Inflammatory macrophage treated with lipopolysaccharide for 1 hour (primary cell): ENCODE measurements at regions not wholly inside any gene's neighbourhood (a gene's known extent, or its start where the extent isn't known, plus 50 kb on each side); places are given as distances from the start of the nearest gene placed in this dataset.
"Not testable (repeated sequence)": the region's sequence is repeated elsewhere in the genome, so short reads cannot be mapped to it uniquely, and the experiment has no call there.

ENCODE experiments used
- DNase-seq, 2 donors: peaks; one replicate each; pipeline ENCODE4 v3.0.0-alpha.2; 2020 to 2022

DNA sequence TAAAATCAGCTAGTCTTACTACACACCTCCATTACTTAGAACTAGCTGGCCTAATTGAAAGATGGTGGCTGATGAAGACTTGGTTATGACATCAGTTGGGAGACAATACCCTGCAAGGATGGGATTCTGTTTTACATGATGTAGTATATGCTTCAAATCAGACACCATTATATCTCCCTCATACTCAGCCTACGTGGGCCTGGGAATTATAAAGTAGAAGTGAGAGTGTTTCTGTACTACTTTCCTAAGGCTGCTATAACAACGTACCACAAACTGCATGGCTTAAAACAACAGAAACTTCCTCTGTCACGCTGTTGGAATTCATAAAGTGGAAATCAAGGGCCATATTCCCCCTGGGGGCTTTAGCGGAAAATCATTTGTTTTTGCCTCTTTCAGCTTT is 190.4 kb downstream of the PAH start:
- DNase-seq, result no peak

DNA sequence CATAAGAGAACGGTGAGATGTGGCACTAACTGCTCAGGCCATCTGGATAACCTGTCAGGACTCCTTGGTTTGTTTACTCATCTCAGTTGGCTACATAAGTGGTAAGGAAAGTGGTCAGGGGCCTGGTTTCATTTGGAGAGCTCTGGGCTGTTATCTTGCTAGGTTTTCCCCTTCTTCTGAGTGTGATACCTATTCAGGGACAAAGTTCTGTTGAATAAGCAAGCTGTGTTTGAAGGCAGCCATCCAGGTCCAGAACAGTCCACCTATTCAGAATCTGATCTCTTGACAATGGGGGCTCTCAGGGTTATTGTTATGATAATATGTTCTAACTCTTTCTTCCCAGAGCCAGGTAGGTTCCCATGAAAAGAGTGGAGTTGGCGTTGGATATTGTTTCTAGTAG is 194.9 kb downstream of the PAH start:
- no peak for DNase-seq

DNA sequence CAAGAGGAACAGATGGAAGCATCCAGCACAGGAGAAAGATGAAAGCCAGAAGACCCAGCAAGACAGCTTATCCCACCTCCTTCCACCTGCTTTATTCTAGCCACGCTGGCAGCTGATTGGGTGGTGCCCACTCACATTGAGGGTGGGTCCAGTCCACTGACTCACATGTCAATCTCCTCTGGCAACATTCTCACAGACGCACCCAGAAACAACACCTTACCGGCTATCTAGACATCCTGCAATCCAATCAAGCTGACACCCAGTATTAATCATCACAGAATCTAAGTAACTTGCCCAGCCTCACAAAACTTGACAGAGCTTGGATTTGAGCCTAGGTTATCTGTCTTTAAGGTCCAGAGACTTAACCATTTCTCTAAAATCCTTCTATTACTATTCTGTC is 208.9 kb downstream of the PAH start:
- DNase-seq, result no peak

DNA sequence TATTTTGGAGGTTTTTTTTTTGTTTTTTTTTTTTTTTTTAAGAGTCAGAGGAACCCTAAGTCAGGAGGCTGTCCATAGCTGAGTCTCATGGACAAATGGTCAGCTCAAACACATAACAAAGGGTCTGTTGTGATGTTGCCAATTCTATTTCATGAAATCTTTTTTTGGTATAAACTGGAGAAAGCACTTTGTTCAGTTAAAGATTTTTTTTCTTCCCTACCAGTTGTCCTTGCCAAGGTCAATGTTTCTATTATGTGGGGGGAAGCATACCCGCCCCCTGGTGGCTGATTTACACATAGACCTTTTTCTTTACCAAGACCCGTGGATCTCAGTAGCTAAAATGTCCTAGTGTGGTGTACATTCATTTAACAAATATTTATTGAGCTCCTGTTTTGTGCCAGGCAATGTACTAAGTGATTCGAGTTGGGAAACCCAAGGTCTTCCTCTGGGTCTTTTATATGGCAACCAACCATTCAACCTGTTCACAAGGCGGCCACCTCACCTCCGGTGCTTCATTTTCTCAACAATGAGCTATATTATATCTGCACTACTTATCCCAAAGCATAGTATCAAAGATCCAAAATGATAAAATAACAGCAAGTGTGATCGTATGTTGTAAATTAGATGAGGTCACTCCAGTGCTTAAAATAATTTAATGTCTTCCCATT is 214.5 kb downstream of the PAH start:
- peak; percentile 15 to 80 for DNase-seq

DNA sequence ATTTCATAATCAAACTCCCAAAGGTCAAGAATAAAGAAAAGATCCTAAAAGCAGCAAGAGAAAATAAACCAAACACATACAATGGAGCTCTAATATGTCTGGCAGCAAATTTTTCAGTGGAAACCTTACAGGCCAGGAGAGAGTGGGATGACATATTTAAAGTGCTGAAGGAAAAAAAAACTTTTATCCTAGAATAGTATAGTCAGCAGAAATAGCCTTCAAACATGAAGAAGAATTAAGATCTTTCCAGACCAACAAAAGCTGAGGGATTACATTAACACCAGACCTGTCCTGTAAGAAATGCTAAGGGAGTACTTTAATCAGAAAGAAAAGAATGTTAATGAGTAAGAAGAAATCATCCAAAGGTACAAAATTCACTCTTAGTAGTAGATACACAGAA is 215.7 kb upstream of the IGF1 start:
- DNase-seq, result no peak

DNA sequence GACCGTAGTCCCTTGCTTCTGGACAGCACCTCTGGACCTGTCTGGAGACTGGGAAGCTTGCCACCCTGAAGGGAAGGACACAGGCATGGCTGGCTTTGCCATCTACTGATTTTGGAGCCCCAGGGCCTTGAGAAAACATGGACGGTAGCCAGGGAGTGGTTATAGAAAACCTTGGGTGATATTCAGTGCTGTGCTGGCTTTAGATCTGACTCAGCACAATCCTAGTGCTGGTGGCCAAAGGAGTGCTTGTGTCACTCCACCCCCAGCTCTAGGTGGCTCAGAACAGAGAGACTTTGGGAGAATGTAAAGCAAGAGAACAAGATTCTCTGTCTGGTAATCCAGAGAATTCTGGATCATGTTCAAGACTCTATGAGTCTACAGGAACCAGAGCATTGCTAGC is 214.5 kb upstream of the IGF1 start:
- no peak for DNase-seq

DNA sequence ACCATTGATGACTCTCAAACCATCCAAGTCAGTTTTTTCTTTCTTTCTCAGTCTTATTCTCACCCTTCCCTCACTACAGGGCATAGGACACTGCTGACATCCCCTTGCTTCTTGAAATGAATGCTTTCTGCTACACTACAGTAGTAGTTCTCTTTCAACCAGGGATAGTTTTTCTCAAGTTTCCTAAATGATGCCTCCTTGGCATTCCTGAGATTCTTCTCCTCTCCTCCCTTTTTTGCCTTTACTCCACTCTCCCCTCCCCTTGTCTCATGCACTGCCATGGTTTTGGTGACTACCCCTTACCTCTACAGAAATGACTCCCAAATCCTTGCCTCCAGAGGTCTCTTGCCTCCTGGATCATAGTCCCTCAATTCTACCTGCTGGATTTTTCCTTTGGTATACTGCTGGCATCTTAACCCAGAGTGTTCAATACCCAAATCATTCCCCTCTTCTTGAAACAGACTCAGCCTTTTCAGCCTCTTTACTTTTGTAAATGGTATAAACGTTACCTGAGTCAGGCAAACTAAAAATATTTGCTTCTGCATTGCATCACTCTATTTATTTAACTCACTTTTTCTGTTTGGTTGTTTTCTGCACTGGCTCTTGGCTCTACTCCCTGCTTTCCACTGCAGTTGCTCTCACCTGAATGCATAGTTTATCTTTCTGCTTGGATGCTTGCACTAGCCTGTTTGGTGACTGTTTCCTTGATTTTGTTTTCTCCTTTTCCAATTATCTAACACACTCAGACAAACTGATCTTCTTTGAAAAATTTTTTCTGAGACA is 211.6 kb upstream of the IGF1 start:
- no peak for DNase-seq

DNA sequence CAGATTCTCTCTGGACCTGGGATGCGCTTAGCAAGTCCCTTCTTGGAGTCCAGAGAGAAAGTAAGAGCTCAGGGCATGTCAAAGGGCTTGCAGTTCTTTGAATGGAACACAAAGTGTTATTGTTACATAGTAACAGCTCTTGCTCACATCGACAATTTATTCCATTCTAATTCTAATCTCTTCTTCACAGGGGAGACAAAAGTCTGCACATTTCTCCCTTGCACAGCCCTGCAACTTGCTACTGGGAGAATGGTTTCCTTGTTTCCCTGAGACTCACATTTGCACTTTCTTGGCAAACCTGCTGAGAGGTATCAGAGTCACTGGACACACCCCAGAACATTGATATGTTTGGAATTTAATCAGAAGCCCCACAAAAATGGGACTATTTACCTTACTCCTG is 209.9 kb upstream of the IGF1 start:
- DNase-seq, result no peak

DNA sequence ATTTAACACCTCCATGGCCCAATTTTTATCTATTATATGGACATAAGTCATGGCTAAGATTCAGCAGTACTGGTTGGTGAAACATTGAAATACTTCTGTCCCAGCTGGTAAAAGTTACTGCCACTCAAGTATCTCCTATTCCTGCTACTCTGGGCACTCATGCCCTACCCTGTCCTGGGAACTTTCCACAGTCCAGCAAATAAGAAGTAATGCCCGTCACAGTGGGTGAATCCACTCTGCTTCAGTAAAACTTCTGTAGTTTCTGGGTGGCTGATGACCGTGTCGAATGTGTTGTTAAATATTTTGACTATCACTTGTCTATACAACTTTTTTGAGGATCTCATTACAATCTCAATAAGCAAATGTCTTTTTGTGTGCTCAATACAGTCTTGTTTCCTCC is 209.3 kb upstream of the IGF1 start:
- no peak for DNase-seq

DNA sequence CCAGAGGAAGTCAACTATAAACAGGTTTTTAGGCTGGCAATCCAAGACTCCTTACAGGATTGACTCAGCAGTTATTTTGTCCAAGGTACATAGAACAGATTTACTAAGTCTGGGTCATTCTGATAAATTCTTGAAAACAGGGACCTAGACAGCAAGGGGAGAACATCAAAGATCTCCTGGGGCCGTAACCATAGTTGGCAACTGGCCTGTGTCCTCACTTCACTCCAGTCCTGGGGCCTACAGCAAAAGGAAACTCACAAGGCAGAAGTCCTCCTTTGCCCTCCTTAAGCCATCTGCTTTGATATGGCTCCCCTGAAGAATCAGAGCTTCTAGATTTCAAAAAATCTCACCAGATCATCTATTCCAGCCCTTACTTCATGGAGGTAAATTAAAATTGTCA is 207.2 kb upstream of the IGF1 start:
- no peak for DNase-seq

DNA sequence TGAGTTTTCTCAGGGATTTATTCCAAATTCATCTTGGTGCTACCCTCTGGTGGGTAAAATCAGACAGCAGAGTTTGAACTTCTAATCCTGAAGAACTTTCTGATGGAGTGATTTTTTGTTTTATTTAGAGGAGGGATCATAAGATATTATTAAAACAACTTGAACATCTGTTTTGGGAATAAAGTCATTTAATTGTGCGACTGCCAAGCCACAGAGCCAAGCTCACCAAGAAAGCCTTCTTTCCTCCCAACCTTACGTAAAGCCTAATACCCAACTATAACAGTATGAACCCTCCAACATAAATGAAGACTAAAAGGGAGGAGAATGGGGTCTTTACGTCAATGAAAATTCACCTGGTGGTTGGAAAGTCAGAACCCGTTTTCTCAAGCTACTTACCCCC is 205.5 kb upstream of the IGF1 start:
- no peak for DNase-seq

DNA sequence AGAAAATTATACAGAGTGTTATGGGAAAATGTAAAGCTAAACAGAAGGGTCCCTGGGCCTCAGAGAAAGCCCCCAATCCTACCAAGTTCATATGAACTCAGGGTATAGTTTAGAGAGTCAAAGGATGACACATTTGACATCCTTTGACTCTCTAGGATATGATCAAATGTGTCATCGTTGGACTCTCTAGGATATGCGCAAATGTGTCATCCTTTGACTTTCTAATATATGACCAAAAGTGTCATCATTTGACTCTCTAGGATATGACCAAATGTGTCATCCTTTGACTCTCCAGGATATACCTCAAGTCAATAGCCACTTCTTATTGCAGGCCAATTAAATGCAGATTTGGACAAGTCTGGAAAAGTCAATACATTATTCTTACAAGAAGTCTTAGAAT is 204.8 kb upstream of the IGF1 start:
- DNase-seq, result no peak

DNA sequence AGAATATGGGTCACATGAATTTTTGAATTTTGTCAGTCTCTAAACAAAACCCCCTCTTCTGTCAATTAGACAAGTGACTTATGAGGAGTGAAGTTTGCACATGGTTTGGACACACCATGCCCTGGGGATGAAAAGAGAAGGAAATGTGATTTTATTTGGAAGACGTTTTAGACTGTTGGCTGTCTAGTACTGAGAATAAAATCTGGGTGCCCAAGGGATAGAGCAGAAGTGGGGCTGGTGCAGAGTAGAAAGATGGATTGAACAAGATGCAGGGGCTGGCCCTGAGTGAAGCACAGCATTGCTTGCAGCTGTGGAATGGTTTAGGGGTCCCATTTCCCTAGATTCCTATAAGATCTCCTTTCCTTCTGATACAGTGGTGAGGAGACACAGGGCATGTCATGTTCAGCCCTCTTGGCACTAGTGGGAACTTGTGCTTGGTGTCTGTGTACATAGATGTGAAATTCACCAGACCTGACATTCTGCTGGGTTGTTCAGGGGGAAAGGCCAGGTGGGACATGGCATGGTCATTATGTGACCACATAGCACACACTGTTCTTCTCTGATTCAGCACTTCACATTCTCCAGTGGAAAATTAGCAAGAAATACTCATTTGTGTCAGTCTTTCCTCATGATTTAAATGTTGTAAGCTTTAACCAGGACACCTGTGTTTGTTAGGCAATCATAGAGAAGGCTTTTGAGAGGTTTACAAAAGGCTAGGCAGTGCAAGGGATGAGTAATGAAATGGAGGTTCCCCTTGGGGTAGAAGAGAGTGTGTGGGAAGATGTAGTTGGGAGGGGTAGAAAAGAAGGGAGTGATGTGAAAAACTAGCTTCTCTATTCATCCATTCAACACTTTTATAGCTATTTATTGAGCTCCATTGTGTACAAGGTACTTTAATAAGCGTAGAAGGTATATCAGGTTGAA is 202.3 kb upstream of the IGF1 start:
- DNase-seq, result no peak

DNA sequence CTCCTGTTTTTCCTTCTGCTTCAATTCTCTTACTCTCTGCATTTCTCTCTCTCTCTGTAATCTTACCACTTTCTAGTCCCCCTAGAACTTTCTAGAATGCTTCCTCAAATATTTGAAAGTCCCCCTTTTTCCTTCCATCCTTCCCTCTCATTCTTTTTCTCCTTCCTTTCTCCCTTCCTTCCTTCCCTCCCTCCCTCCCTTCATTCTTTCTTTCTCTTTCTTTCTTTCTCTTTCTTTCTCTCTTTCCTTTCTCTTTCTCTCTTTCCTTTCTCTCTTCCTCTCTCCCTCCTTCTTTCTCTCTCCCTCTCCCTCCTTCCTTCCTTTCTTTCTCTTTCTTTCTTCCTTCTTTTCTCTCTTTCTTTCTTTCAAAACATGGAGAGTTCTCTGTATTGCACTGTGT is 201.4 kb upstream of the IGF1 start:
- DNase-seq, result no peak

DNA sequence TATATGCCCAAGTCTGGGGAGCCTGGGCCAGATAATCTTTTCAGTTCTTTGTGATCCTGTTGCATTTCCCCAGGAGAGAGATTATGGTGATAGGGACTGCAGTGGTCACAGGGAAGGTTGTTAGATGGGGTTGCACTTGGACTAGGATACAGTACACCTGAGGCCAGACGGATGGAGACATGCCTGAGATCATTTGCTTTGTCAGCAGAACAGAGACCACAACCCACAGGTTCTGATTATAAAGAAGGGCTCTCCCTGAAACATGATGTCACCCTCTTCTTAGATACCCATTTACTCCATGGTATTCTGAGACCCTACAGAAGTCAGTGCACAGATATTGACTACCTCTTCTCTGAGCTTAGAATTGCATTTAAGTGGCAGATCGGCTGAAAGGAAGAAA is 200.9 kb upstream of the IGF1 start:
- no peak for DNase-seq

DNA sequence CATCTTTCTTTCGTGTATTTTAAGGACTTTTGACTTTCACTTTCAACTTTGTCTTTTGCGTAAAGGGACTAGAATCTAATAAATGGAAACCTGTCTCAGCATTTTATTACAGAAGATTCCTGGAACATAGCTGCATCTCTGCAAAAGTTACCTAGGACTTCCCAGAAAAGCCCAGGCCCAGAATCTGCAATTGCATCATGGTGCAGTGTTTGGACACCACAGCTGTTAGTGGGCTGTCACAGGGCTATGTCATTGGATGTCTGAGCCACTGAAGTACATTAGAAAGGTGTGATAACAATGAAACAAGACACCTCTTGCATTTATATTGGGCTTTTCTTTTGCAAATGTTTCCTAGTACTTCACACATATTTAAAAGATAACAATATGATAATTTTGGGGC is 199.9 kb upstream of the IGF1 start:
- DNase-seq, result no peak

DNA sequence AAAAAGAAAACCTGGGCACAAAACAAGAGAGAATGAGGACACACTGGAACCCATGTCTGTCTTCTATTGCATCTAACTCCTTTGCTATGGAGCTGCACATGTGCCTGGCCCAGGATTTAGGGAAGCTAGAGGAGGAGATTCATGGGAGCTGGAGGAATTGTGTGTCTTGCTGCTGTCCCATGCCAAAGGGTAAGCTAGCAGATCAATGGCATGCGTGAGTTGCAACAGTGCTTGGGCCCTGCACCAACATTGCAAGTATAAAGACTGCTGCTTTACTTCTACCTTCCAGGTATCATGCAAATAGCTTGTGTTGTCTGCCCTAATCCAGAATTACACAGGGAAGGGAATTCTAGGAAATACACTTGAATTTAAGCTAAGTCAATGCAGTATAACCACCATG is 196.4 kb upstream of the IGF1 start:
- DNase-seq, result no peak

DNA sequence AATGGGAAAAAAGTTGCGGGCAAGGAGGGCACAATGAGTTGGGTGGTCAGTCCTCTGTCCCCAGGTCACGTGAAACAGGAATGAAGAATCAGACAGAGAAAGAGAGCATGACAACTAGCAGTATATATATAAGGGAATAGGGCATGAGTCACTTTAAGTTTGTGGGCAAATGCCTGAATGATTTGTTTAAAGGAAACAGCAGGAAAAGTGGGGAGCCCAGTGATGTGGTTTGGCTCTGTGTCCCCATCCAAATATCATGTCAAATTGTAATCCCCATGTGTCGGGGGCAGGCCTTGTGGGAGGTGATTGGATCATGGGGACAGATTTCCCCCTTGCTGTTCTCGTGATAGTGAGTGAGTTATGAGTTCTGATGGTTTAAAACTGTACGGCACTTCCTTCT is 195.3 kb upstream of the IGF1 start:
- DNase-seq, result no peak

DNA sequence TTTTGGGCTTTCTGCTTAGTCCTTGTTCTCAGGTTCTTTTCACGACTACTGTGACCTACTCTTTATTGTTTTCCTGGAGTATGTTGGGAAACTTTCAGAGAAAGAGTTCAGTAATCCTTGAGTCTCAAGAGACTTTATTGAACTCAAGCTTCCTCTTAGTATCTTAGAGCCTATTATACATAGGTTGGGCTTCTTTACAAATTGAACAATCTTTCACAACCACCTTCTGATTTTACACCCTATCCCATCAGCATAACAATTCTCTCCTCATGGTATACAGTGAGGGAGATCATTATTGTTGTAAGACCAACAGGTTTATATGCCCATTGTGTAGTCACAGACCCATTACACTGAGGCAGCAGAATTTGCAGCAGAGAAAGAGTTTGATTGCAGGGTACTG is 193.2 kb upstream of the IGF1 start:
- DNase-seq, result no peak

DNA sequence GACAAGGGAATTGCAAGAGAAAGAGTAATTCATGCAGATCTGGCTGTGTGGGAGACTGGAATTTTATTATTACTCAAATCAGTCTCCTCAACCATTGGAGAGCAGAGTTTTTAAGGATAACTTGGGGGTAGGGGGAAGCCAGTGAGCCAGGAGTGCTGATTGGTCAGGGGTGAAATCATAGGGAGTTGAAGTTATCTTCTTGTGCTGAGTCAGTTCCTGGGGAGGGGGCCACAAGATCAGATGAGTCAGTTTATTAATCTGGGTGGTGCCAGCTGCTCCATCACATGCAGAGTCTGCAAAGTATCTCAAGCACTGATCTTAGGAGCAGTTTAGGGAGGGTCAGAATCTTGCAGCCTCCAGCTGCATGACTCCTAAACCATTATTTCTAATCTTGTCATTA is 191.8 kb upstream of the IGF1 start:
- not testable (repeated sequence) for DNase-seq

DNA sequence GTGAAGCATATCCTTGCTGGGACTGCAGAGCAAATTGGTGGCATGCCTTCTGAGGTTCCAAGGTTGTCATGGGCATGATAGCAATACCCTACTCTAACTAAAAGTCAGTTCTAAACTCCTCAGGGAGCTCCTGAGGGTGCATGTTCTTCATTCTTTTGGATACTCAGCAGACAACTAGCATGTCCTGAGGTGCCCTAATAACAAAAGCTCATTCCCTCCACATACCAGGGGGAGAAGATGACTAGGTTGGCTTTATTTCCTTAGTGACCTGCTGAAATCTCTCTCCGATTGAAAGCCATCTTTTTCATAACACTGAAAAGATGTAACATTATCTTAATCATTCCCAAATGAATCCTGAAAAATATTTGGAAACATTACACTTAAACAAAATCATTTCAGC is 188.7 kb upstream of the IGF1 start:
- no peak for DNase-seq

DNA sequence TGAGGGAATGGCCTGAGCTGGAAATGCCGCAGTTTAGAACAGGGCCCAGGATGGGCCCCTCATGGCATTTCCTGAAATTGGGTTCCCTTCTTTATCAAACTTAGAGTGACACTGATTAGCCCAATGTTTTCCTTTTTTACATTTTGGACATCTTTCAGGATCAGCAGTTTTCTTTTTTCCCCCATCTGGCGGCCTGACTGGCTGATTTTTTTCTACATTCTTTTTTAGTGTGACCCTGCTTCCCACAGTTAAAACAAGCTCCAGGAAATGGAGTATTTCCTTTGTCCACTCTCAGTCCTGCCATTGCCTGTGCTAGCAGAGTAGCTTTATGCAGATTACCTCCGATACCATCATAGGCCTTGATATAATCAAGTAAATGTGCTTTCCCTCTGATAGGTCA is 185.8 kb upstream of the IGF1 start:
- not testable (repeated sequence) for DNase-seq

DNA sequence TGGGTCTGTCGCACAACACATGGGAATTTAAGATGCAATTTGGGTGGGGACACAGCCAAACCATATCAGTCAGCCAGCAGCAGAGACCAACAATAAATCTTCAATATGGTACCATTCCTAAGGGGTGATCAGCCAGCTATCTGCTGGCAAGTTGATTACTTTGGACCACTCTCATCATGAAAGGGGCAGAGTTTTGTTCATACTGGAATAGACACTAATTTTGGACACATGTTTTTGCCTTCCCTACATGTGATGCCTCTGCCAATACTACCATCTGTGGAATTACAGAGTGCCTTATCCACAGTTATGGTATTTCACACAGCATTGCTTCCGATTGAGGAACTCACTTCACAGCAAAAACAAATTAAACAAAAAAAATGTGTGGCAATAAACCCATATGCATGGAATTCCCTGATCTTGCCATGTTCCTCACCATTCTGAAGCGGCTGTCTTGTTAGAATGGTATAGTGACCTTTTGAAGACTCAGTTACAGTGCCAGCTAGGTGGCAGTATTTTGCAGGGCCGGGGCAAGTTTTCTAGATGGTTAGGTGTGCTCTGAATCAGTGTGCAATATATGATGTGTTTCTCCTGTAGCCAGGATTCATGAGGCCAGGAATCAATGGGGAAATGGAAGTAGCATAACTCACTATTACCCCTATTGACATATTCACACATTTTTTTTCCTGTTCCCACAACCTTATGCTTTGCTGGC is 179.0 kb upstream of the IGF1 start:
- no peak for DNase-seq
